HEK293 (cell line): ENCODE measurements at regions not wholly inside any gene's neighbourhood (a gene's known extent, or its start where the extent isn't known, plus 50 kb on each side); places are given as distances from the start of the nearest gene placed in this dataset.

Experiments
- CTCF ChIA-PET: fragments of 350-600 bp; formaldehyde crosslinking; extraction: SDS; loops from one replicate; lab custom pipeline; 2021; ENCODE audit warnings: antibody characterized with exemption; lab: Yijun Ruan, JAX
- POLR2A ChIA-PET: fragments of 300-600 bp; formaldehyde crosslinking; extraction: SDS; loops from one replicate; lab custom pipeline; 2020; ENCODE audit warnings: antibody characterized with exemption, inconsistent platforms; lab: Yijun Ruan, JAX
- H3K27ac ChIP-seq: fragments of 200-500 bp; sonication (Bioruptor generic); 2 replicates; pipeline ENCODE4 v1.5.1; 2014; ENCODE audit warnings: low read depth, low read length, control low read depth, inconsistent platforms; ENCODE audit errors: extremely low read depth
- H3K36me3 ChIP-seq, 2 experiments: fragments of 200-500 bp in 1 of 2; sonication (Bioruptor generic) in 1 of 2; 1 replicate in 1 of 2; 2 replicates in 1 of 2; pipeline ENCODE4 v1.5.1; 2014 to 2017; ENCODE audit warnings: inconsistent platforms in 2 of 2, low read length in 2 of 2; ENCODE audit not compliant: control insufficient read depth in 2 of 2, insufficient read depth in 1 of 2
- H3K4me1 ChIP-seq: fragments of 200-500 bp; sonication (Bioruptor generic); 2 replicates; pipeline ENCODE4 v1.5.1; 2014; ENCODE audit warnings: mild to moderate bottlenecking, low read length, inconsistent platforms; ENCODE audit not compliant: control insufficient read depth, insufficient read depth
- H3K4me3 ChIP-seq: 2 replicates; pipeline ENCODE4 v1.5.1; 2011; ENCODE audit warnings: low read depth, mild to moderate bottlenecking, control low read depth, low read length, moderate library complexity
- H3K9me3 ChIP-seq: fragments of 200-500 bp; sonication (Bioruptor generic); 2 replicates; pipeline ENCODE4 v1.5.1; 2014; ENCODE audit warnings: low read depth, low read length, inconsistent platforms; ENCODE audit not compliant: control insufficient read depth, insufficient read depth
- ELK4 ChIP-seq: IDR thresholded peaks from 2 replicates; pipeline ENCODE4 v1.6.1; 2011; ENCODE audit warnings: mild to moderate bottlenecking, low read depth, low read length, borderline replicate concordance
- FEZF1 ChIP-seq: fragments of 450-650 bp; formaldehyde crosslinking; IDR thresholded peaks from 2 replicates; pipeline ENCODE4 v1.5.1; 2016; ENCODE audit warnings: missing biosample characterization, missing genetic modification characterization
- HOXD13 ChIP-seq: sonication (generic); formaldehyde crosslinking; IDR thresholded peaks from 2 replicates; pipeline ENCODE4 v1.8.0; 2022; ENCODE audit warnings: missing genetic modification reagents, borderline replicate concordance
- KLF9 ChIP-seq: fragments of 450-650 bp; formaldehyde crosslinking; IDR thresholded peaks from 2 replicates; pipeline ENCODE4 v1.5.1; 2016; ENCODE audit warnings: missing biosample characterization, missing genetic modification characterization, low read depth
- PRDM10 ChIP-seq: fragments of 450-650 bp; formaldehyde crosslinking; IDR thresholded peaks from 2 replicates; pipeline ENCODE4 v1.5.1; 2016; ENCODE audit warnings: missing biosample characterization, missing genetic modification characterization
- PRDM4 ChIP-seq: fragments of 450-650 bp; formaldehyde crosslinking; IDR thresholded peaks from 2 replicates; pipeline ENCODE4 v1.5.1; 2017; ENCODE audit warnings: missing biosample characterization, missing genetic modification characterization
- TCF7L2 ChIP-seq: IDR thresholded peaks from 2 replicates; pipeline ENCODE4 v1.6.1; 2011; ENCODE audit warnings: low read depth, mild to moderate bottlenecking, inconsistent platforms, low read length, moderate library complexity, borderline replicate concordance
- ZNF112 ChIP-seq: fragments of 450-650 bp; formaldehyde crosslinking; IDR thresholded peaks from 2 replicates; pipeline ENCODE4 v1.5.0; 2017; ENCODE audit warnings: missing biosample characterization, missing genetic modification characterization
- ZNF148 ChIP-seq: fragments of 450-650 bp; formaldehyde crosslinking; IDR thresholded peaks from 2 replicates; pipeline ENCODE4 v1.5.0; 2017; ENCODE audit warnings: missing biosample characterization, missing genetic modification characterization, borderline replicate concordance
- ZNF2 ChIP-seq: fragments of 450-650 bp; formaldehyde crosslinking; IDR thresholded peaks from 2 replicates; pipeline ENCODE4 v1.5.1; 2016; ENCODE audit warnings: missing biosample characterization, missing genetic modification characterization
- ZNF248 ChIP-seq: fragments of 450-650 bp; formaldehyde crosslinking; IDR thresholded peaks from 2 replicates; pipeline ENCODE4 v1.5.1; 2017; ENCODE audit warnings: missing biosample characterization, missing genetic modification characterization
- ZNF37A ChIP-seq: fragments of 450-650 bp; IDR thresholded peaks from 2 replicates; pipeline ENCODE4 v1.5.1; 2018; ENCODE audit warnings: missing biosample characterization, missing genetic modification characterization
- ZNF423 ChIP-seq: fragments of 450-650 bp; formaldehyde crosslinking; IDR thresholded peaks from 2 replicates; pipeline ENCODE4 v1.5.1; 2016; ENCODE audit warnings: missing biosample characterization, missing genetic modification characterization
- ZNF529 ChIP-seq: fragments of 450-650 bp; formaldehyde crosslinking; IDR thresholded peaks from 2 replicates; pipeline ENCODE4 v1.5.1; 2017; ENCODE audit warnings: missing genetic modification characterization, missing biosample characterization; ENCODE audit not compliant: insufficient replicate concordance
- ZNF549 ChIP-seq: fragments of 450-650 bp; IDR thresholded peaks from 2 replicates; pipeline ENCODE4 v1.5.1; 2018; ENCODE audit warnings: missing biosample characterization, missing genetic modification characterization, mild to moderate bottlenecking, inconsistent platforms, moderate library complexity
- ZNF560 ChIP-seq: fragments of 450-650 bp; formaldehyde crosslinking; IDR thresholded peaks from 2 replicates; pipeline ENCODE4 v1.5.1; 2017; ENCODE audit warnings: missing biosample characterization, missing genetic modification characterization, borderline replicate concordance
- ZNF561 ChIP-seq: fragments of 450-650 bp; IDR thresholded peaks from 2 replicates; pipeline ENCODE4 v1.5.1; 2018; ENCODE audit warnings: missing biosample characterization, missing genetic modification characterization, borderline replicate concordance
- ZSCAN16 ChIP-seq: fragments of 450-650 bp; formaldehyde crosslinking; IDR thresholded peaks from 2 replicates; pipeline ENCODE4 v1.5.1; 2016; ENCODE audit warnings: missing biosample characterization, missing genetic modification characterization

GRCh38 chr17:13678841-13679240 lies 77.1 kb upstream of the HS3ST3A1 start:
- no peak overlapping the region for H3K4me3 ChIP-seq
- H3K27ac ChIP-seq, result no peak overlapping the region
- POLR2A ChIA-PET, result no interaction called here
- no peak for TF ChIP-seq KLF9 (tag by site-specific recombination)
- no peak for TF ChIP-seq ZNF549 (tag by site-specific recombination)
- TF ChIP-seq HOXD13, result no peak
- no peak for TF ChIP-seq ZNF561
- TF ChIP-seq ZNF423 (tag by site-specific recombination), result no peak
- TF ChIP-seq FEZF1 (tag by site-specific recombination), result no peak
- TF ChIP-seq PRDM10, result no peak
- TF ChIP-seq PRDM4, result no peak
- H3K36me3 ChIP-seq, result no peaks in the 10 kb centered on the region
- CTCF ChIA-PET, result no interaction called here
- no peaks in the 10 kb centered on the region for H3K9me3 ChIP-seq
- no peaks in the 10 kb centered on the region for H3K4me1 ChIP-seq

- CTCF ChIA-PET, result interaction anchor here (1.1 kb wide), 1 partner anchor 13 kb away, joined by 3 read pairs; no protein-coding TSS in a partner anchor
- no peaks in the 10 kb centered on the region; the same call in 1 of the 2 replicates for H3K9me3 ChIP-seq
Observed at GRCh38 chr17:13688716-13689115, 87.0 kb upstream of the HS3ST3A1 start.

More at GRCh38 chr17:13688716-13689115, 87.0 kb upstream of the HS3ST3A1 start:
- Histone ChIP-seq H3K4me3 (no peak overlapping the region), H3K27ac (no peak overlapping the region), H3K4me1 (no peaks in the 10 kb centered on the region), H3K36me3 (no peaks in the 10 kb centered on the region)
- no peak for TF ChIP-seq ZNF560
- TF ChIP-seq ZNF248 (tag by site-specific recombination), result no peak
- no peak for TF ChIP-seq TCF7L2
- TF ChIP-seq ZSCAN16 (tag by site-specific recombination), result no peak
- no peak for TF ChIP-seq ELK4
- no peak for TF ChIP-seq ZNF148
- no peak for TF ChIP-seq ZNF2
- TF ChIP-seq ZNF529, result no peak
- TF ChIP-seq ZNF112 (tag by site-specific recombination), result no peak
- no peak for TF ChIP-seq ZNF37A
- POLR2A ChIA-PET, result no interaction called here
